HG03442 (cell line): ENCODE measurements at regions not wholly inside any gene's neighbourhood (a gene's known extent, or its start where the extent isn't known, plus 50 kb on each side); places are given as distances from the start of the nearest gene placed in this dataset.
A peak's percentile ranks its signal among the peaks of the same experiment; 100 is the strongest.

Source experiments
- ATAC-seq: cut with Tn5 transposase; IDR thresholded peaks from one replicate; pipeline ENCODE4 v1.9.1; 2021; ENCODE audit warnings: mild to moderate bottlenecking, moderate library complexity; ENCODE audit not compliant: unreplicated experiment

DNA sequence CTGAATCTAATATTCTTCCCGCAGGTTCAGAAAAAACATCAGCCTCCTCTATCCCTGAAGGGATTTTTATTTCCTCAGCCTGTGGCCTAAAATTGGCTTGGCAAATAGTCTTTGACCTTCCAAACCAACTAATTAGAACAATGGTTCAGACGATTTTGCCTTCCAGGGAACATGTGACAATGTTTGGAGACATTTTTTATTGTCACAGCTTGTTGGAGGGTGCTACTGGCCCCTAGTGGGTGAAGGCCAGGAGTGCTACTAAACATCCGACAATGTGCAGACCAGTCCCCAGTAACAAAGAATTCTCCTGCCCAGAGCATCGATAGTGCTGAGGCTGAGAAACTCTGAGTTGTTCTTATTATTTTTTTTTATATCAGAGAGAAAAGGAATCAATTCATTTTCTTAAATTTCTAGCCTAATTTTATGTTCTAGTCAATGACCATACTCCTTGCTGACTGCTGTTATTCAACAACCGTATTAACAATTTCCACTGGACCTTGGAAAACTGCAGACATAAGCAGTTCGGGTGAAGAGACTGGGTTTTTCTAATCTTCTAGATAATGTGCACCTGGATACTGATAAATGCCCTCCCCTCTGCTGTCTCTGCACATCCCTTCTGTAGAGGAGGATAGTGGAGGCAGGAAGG lies 280.7 kb downstream of the LMX1A start:
- peak; percentile 57 for ATAC-seq

DNA sequence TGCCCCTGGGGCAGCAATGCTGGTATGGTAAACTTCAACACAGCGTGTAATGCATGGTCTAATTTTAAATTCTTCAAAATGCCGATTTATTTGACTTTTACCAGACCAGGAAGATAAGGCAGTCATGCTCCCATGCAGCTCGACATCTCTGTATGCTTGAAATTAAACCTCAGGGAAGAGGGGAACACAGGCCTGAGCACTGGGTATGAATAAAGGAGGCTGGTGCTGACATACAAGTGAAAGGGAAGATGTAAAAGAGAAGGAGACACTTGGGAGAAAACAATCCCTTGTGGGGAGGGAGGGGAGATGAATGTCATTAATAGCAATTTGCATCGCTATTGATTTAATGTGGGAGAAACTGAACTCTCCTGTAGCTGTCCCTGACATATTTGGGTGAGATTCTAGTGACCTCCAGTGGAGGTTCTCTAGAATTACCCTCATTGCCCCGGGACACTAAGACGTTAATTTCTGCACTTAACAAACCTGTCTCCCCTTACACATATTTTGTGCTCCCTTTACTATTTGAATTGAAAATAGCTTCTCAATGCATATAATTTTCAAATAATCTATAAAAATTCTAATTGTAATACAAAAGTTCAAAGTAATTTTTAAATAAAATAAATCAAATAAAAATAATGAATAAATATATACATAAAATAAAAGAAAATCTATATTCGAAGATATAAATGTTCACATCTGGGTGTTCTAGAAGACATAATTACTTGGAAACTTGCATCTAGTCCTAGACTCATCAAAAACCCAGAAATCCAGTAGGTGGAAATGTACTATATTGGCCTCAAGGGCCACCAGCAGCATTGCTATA lies 283.1 kb downstream of the LMX1A start:
- ATAC-seq: peak; percentile 81

DNA sequence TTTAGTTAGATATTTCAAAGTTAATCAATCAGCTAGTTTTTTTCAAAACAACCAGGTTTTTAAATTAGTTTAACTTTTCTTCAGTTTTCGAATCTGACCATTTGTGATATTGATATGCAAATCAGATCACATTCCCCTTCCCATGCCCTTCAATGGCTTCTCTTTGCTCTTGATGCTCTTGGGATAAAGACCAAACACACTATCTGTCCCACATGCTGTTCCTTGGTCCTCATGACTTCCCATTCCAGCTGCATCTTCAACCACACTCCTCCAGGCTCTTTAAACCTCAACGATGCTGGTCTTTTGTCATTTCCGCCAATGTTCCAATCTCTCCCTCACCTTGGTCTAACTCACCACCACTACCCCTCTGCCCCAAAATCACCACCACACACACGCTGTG lies 285.8 kb downstream of the LMX1A start:
- ATAC-seq: no peak

DNA sequence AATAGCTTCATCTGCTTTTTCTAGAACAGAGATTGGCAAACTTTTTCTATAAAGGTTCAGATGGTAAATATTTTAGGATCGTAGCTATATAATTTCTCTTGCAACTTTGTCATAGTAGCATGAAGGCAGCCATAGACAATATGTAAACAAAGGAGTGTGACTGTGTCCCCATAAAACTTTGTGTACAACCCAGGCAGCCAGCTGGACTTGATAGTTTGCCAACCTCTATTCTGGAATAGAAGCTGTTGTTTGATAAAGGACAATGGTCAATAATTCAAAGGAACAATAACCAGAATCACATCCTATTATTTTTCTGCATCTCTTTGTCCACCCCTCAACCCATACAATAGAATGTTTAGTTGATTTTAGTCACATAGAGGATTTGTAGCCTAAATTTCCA lies 286.7 kb downstream of the LMX1A start:
- no peak for ATAC-seq

DNA sequence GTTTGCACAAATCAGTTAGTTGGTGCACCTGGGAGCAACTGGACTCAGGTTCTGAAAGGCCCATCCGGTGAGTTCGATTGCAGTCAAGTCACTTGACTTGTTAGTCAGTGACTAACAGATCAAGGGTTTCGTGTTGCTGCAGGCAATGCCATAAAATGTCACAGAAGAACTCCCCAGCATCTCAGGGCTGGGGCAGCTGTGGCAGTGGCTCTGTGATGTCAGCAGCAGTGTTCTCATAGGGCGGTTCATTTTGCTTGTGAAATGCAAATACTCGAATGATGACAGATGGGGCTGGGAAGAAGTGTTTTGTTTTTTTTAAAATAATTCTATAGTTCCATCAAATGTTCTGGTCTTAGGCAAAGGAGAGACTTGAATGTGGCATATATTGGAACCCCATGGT lies 287.8 kb downstream of the LMX1A start:
- no peak for ATAC-seq

DNA sequence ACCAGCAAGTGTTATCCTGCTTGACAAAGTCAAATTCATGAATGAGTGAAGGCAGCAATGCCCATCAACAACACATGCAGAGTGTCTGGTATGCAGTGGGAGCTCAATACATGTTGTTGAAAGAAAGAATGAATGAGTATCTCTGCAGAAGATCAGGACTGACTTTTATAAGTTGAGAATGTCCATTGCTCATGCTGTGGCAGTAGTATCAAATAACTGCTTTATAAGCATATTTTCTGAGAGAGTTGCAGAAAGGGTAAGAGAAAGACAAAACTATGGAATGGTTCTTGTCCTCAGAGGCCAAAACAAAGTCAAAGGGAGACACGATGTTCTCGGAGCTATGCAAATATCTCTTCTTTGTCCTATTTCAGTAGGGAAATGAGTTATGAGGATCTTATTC lies 288.7 kb downstream of the LMX1A start:
- no peak for ATAC-seq

DNA sequence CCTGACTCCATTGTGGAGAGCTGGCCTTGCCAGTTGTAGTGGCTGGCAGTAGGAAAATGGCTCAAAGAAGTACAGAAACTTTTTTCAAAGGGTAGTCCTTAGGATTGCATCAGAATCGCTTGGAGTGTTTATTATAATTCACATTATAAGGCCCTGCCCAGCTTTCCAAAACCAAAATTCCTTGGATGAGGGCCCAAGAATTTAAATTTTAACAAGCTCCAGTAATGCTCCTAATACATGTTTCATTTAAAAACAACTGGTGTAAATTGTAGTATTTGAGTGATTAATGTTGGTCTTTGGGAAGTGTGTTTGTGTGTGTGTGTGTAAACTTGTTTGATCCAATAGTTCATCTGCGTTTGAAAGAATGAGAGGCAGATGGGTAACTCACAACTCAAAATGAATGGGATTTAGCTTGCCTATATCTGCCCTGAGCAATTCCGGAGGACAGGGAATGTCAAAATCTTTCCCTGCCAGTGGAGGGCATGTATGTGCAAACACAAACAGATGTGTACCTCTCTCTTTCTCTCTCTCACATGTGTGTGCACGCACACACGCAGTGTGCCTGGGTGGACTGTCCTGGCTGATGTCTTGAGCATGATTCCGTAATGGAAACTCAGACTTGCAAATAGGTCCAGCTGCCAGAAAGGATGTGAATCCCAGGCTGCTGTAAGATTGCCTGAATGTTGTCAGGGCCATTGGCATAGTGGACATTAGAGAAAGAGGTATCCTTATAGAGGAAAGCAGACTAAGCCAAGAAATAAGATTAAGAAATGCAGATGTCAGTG lies 293.1 kb downstream of the LMX1A start:
- ATAC-seq: no peak

DNA sequence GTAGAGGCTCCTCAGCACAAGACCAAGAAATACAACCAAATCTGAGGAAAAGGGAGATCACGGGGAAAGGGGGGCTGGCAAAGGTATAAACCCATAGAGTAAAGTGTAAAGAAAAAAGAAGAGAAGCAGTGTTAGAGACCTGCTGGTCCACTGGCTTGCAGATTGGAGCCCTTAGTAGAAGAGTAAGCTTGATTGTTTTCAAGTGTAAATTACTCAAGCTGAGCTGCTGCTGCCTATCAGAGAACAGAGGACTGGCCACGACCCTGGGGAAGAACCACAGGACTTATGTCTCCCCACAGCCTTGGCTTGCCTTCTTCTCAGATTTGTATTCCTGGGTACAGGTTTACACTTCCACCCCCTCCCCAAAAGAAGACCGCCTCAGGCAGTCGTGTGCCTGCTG lies 294.2 kb downstream of the LMX1A start:
- no peak for ATAC-seq

DNA sequence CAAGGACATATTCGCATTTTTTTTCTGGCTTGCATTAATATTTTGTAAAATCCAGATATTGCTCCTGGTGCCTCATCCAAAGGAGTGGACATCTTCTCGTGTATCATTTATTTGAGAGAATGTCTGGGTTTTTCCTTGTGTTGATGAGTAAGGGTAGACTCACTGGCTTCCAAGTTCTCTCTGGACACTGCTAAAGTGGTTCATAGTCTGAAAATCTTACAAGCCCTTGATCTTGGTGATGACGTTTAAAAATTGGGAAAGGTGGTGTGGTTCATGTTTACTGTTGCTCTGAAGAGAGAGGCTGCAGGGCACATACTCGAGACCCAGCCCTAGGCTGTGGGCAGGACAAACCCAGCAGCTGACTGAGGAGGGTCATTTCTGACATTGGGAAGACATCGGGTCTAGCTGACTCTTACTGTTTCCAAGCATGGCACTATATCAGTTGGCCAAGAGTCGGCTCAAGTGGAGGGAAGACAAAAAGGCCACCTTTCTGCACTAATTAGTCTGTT lies 296.2 kb downstream of the LMX1A start:
- ATAC-seq: no peak

DNA sequence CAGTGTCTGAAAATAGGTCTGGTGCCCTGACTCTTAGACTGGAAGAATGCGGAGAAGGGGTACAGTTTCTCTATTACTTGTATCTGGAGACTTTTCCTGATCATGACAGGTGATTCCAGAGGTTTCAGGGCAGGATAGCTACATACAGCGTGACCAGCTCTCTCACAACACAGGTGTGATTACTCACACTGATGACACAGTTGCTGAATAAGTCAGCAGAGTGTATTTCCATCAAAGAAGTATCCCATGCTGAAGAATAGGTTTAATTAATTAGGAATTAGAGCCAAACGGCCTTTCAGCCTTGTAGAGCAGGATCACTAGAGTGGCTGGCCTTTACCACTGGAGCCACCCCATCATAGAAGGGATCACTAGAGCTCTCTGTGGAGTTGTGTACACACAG lies 298.6 kb downstream of the LMX1A start:
- ATAC-seq: no peak

DNA sequence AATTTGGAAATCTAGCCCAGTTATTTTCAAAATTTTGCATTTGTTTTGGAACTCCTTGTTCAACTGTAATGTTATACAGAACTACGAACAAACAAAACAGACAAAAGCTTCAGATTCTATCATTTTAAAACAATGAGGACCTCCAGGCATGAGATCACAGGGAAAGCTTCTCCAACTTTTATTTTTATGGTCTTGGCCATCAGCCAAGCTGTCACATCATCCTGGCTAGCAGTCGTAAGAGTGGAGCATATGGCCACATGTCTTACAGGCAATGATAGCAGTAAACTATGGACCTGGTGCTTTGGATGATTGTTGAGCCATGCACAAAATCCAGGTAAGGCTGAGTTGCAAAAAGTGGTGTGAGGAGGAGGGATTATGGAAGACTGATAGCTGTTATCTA lies 299.6 kb downstream of the LMX1A start:
- ATAC-seq: no peak

DNA sequence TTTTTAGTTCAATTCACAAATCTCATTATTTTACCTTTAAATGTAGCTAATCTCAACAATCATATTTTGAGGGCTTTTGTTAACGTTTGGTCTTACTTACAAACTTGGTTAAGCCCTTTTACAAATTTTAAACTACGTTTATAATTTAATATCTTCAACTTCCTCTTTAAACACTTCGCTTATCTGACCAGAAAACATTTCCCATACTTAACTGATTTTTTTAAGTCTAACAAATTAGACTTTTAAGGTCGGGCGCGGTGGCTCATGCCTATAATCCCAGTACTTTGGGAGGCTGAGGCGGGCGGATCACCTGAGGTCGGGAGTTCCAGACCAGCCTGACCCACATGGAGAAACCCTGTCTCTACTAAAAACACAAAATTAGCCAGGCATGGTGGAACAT lies 300.9 kb downstream of the LMX1A start:
- no peak for ATAC-seq

DNA sequence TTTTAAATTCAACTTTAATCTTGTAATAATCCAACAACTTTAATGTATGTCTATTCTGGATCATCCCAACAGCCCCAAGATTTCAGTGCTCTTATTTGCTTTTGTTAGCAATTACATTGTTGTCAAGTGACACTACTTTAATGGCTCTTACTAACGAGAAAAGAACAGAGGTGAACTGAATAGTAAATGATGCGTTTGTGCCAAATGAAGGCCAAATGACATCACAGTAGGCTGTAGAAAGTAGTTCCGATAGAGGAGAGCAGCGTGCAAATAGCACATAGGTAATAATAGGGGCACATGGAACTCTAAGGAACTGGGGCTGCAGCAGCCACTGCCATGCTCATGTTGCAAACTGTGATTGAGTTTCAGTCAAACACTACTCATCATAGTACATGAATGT lies 301.9 kb downstream of the LMX1A start:
- no peak for ATAC-seq

DNA sequence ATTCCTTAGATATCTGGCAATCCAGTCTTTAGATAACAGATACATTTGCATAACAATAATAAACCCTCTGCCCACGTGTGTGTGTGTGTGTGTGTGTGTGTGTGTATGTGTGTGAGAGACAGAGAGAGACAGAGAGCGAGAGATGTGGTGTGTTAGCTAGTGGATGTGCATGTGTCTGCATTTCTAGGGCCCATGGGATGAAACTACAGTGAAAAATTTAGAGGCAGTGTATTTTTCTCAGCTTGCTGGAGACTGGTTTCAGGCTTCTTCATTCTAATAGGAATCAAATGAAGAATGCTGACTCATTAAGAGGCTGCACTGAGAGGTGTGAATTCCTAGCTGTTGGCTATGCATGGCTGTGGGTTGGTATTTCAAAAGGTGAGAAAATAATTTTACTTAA lies 303.2 kb downstream of the LMX1A start:
- no peak for ATAC-seq

DNA sequence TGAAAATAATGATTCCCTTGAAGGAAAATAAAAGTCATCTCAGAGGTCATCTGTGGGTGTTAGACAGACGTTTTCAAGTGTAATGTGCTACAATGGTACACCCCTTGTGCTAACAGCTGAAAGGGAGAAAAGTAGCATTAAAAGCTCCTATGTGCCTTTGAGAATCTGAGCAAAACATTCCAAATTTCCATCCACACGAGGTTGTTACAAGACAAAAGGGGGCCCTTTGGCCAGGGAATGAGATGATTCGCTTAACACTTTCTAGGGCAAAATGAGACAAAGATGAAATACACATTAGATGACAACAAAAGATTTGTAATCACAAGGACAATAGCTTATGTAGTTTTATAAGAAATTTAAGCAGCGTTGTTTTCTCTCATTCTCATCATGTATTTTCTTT lies 303.6 kb downstream of the LMX1A start:
- ATAC-seq: no peak

DNA sequence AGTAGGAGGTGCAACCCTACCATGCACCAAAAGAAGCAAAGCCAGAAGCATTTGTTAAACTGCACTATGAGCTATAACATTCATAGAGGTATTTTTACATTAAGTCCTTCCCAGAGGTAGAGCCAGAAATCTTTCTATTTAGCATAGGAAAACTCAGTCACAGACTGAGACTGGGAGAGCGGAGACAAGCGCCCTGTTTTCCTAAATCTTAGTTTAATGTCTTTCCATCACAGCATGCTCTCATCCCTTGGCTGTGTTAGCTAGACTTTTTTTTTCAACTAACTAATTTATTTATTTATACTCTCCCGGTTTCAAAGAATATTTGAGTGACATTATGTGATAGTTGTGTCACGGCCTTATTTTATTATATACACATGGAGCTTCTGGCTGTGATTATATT lies 304.1 kb downstream of the LMX1A start:
- ATAC-seq: no peak

DNA sequence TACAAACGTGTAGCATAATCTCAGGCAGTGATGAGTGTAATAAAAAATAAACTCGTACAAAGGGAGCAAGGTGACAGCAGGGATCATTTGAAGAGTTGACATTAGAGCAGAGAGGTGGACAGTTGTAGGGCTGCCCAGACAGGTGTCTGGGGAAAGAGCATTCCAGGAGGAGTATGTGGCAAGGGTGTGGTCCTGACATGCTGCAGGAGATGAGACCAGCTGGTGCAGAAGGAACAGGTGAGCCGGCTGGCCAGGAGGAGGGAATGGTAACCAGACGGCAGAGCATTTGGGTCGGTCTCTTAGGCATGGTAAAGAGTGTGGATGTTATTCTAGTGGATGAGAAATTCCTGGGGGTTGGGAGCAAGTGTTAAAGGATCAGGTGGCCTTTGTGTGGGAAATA lies 306.3 kb downstream of the LMX1A start:
- ATAC-seq: no peak

DNA sequence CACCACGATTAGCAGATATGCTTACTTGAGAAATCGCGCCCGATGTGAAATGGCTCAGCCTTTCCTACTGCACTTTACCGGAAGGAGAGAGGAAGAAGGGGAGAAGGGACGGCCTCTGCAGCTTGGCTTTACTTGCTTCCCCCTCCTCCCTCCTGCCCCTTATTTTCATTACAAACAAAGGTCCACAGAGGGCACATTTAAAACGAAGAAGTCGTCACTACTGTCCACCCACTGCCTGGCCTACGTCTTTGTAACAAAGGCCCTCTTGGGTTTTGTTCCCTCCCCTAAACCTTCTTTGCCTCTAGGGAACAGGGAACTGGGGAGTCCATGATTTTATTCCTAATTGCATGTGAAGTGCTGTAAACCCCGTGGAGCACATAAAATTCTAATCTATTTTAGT lies 308.5 kb downstream of the LMX1A start:
- no peak for ATAC-seq

DNA sequence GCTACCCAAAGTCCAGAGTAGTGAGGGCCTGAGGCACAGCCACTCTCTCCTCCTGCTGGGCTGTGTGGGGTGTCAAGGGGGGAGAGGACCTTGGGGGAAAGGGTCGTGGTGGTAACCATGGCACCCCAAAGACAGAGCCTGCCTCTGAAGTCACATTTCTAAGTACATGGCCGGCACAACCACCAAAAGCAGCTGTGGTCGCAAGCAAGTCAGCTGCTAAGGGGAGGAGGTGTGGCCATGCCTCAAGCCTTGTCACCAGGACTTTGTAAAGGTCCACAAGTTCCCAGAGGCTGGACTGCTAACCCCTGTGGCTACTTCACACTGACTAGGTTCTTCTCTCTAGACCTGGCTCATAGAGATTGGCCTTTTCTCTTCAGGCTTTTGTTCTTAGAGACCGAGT lies 310.6 kb downstream of the LMX1A start:
- ATAC-seq: no peak

DNA sequence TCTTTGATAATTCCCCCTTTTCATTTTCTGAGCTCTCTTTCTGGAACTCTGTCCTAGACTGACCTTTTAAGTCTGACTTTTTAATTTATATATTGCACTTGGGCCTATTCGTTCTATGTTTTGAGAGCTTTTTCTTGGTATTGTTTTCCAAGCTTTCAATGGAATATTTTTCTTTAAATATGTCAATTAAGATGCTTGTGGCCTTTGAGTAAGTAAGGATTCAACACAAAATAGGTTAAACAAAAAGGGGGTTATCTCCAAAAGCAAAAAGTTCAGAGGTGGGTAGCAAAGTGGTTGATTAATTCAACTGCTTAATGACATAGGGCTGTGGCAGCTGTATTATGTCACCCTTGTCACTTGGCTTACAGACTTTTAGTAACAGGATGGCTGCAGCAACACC lies 315.9 kb downstream of the LMX1A start:
- ATAC-seq: no peak

DNA sequence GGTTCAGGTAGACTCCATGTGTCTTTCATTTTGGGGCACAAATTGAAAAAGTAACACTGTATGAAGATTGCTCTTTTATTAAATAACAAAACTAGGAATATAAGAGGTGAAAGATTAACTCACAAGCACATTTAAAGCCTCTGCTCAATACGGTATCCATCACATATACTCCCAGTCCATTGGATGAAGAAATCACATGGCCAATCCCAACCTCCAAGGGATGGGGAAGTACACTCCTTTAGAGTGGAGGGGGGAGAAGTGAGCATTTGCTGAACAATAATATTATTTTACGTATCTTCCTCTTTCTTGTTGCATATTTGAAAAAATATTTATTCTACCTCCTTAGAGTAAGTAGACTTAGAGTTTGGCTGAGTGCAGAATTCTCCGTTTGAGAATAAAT lies 316.5 kb downstream of the LMX1A start:
- no peak for ATAC-seq

DNA sequence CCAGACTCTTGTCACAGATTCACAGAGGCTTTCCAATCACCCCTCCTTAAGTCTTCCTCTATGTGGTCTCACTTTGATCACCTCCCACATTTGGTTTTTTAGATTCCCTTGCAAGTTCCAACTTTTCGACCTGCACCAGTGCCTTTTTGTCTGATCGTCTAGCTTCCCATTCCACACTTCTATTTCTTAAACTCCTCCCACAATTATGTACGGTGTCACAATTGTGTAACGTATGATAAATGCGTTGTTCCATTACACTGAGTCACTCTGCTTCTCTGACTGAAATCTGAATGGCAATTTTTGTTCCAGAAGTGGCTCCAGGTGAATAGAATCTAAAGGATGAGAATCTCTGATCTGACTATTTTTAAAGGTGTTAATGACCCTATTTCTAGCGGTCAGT lies 320.1 kb downstream of the LMX1A start:
- ATAC-seq: no peak
